Stimulated activated CD8-positive, alpha-beta memory T cell treated with anti-CD3 and anti-CD28 coated beads, Interleukin-15, amount 100 ng/mL, for 4 hours (primary cell): ENCODE measurements at regions not wholly inside any gene's neighbourhood (a gene's known extent, or its start where the extent isn't known, plus 50 kb on each side); places are given as distances from the start of the nearest gene placed in this dataset.

Source experiments
- DNase-seq, 2 donors: peaks; one replicate each; pipeline ENCODE4 v3.0.0-alpha.2; 2020; ENCODE audit warnings: low read depth in 2 of 2

DNA sequence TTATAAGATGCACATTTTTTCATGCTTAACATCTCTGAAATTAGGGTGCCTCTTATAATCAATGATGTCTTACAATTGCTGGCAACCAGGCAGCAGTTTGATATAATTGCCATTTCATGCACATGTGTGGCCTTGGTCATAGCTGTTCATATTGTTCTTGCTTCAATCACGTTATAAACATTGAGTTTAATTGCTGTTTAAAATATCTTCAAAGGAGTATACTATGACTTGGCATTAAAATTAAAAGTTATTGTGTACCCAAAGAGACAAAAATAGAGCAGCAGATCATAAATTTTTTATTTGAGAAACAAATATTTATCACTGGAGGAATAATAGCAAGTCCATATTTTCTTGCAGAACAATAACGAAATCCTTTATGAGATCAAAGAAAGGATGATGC, 325.5 kb downstream of the LMX1A start:
- DNase-seq: no peak

DNA sequence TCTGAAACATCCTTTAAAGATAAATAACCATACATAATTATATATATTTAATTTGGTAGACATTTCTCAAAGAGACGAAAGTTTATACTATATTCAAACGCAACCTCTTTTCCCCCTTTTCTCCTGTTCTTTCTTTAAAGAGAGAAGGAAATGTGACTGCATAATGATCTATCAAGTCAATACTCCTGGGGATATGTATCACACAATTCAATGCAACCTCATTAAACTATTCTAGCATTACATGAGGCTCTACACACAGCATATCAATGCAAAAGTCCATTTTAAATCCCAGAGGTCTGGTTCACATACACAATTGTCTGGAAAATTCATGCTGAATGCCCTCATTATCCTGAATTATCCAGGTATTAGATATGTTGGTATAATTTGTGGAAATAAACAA, 330.7 kb downstream of the LMX1A start:
- no peak for DNase-seq

DNA sequence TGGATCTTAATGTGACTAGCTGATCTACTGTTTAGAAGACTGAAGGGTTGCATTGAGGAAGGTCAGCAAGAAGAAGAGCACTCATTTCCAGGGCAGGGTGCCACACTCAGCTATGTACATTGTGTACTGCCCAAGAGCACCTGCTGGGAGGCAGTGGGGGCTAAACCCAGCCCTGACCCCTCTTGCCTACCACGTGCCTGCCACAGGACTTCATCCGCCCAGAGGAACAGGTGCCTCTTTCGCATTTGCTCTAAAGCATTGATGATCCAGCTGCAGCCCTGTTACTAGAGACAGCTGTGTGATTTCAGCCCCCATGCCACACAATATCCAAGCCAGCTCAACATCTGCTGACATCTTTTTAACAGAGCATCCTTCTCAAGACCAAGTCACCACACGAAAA, 341.8 kb downstream of the LMX1A start:
- no peak for DNase-seq

DNA sequence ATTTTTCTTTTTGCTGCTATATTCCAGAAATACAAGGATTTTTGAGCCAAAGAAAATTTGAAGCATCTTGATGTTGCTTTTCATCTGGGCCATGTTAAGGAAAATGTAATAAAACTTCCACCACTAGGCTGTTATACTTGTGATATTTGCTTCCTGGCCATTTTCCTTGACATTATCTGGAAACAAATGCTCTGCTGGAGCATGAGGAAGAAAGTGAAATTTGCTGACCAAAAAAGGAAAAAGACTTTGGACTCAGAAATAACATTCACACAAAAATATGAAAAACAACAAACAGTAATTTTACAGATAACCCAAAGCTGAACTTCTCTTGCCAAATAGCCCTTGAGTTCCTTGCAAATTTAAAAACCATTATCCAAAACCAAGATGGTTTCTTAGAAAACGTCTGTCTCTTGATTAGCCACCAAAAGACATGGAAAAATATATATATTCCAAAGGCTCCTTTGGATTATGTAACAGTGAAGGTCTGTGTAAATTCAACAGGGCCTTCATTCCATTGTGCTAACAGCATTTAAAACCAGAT, 344.5 kb downstream of the LMX1A start:
- DNase-seq: no peak

DNA sequence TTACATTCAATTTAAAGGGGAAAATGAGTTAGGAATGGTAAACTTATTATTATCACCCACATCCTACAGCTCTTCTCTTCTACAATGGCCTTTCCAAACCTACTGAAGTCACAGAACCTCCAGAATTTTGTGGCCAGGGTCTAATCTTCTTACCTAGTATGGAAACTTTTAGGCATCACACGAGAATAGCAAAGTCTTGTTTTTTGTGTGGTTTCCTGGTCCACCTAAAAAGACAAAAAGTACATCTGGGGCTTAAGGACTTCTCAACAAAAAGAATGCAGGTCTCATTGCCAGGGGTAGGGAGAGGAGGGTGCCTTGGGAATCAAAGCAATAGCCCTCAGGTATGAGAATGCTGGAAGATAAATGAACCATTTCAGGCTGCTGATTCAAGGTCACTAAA, 345.3 kb downstream of the LMX1A start:
- no peak for DNase-seq

DNA sequence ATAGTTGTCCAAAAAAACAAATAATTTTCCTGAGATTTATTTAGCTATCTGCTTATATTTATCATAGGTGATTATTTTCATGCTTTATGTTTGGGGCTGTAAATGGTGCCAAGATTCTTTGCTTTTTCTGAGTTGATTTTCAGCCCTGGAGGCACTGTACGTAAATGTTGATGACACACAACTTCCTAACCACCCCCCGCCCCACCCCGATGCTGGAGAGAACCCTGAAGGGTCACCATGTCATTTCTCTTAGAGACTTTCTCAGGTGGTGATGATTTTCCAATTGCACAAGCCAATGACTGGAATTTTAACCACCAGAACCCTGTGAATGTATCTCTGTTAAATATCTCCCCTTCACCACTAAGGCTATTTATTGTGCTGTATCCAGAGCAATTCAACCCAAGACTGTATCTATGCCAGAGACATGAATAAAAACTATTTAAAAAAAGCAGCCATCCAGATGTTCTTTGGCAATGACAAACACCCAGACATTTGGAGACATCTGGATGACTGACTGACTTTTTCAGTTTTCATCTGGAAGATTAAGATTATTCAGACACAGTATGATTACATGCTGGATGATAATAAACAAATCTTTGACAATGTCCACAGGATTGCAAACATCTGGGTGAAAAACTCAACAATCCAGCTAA, 346.0 kb downstream of the LMX1A start:
- no peak for DNase-seq

DNA sequence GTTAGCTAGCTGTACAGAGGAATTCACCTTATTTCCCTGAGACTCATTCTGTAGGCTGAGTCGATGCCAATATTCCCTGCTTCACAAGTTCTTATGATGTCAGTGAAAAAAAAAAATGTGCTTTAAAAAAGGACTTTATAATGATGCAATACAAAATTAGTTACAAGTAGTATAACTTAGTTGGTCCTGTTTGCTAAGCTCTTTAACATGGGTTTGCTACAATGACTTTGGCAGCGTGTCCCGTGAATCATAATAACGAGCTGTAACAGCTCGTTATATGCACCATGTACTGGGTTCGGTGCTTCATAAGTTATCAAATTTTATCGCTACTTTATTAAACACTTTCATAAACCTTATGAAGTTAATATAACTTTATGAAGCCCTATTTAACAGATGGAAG, 349.7 kb downstream of the LMX1A start:
- no peak for DNase-seq

DNA sequence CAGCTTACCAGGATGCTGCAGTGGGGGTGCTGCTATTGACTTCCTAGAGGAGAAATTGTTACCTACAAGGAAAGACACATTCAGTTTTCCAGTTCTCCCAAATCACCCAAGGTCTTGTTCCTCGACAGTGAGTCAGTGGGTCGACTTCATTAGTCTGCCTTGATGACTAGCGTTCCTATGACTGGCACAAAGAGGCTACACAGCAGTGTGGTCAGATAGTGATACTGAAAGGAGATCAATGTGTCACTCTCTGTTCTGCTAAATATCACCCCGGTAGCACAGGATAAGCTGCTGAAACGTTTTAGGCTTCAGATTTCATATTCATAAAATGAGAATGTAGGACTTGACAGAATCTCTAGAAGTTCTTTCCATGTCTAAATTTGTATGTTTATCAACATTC, 357.4 kb downstream of the LMX1A start:
- no peak for DNase-seq

DNA sequence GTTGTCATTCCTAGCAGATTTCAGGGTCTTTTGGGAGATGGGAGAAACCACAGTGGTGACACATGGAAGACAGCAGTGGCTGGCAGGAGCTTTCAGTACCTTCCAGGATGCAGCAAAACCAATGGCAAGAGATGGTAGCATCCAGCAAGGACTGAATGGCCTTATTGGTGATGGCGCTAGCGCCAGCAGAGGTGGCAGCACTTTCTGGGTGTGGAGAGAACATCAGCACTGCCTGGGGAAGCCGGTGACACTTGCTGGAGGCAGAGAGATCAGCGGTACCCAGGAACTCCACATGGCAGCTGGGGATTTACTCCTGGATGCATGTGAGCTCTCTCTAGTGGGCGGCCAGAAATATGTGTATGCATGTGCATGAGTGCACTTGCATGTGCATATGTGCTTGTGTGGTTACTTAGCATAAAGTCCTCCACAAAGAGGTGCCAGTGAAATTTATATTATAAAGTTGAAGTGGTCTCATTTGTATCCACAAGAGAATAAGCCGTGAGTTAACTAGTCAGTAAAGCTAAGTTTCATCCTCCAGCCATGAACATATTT, 364.7 kb downstream of the LMX1A start:
- no peak for DNase-seq

DNA sequence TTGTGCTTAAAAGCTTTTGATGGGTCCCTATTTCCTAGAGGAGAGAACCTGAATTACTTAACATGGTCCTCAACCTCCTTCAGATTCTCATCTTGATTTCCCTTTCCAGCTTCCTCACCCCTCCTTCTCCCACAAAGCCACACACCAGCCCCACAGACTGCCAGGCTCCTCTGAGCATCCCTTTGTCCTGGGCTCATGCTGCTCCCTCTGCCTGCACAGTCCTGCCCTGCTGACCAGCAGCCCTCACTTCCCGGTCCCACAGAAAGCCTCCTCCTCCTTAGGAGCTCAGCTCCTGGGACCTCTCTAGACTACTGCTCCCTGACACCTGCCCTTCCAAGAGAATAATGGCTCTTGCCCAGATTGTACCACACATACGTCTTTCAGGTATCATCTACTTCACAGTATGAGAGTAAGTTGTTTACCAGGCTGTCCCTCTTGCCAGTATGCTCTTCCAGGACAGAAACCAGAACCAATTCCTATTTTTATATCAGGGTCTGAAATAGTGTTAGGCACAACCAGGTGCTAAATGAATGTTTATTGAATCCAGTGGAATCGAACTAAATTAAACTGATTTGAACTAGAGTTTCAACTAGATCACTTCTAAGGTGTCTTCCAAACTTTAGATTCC, 373.4 kb downstream of the LMX1A start:
- DNase-seq: no peak

DNA sequence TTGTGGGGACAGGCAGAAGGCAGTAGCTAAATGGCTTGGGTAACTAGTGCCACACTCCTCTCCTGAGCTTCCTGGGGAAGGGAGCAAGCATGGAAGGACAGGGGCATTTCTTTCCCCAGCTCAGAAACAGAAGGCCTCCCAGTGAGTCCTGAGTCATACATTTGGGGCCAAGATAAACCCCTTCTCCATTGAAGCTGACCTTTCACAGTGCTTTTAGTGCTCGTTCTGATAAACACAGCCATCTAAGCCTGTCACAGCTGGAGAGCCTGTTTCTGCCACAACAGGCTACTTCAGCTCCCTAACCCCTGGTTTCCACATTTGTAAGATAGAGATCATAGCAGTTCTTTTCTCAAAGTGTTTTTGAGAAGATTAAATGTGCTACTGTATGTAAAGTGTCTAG, 374.0 kb downstream of the LMX1A start:
- no peak for DNase-seq

DNA sequence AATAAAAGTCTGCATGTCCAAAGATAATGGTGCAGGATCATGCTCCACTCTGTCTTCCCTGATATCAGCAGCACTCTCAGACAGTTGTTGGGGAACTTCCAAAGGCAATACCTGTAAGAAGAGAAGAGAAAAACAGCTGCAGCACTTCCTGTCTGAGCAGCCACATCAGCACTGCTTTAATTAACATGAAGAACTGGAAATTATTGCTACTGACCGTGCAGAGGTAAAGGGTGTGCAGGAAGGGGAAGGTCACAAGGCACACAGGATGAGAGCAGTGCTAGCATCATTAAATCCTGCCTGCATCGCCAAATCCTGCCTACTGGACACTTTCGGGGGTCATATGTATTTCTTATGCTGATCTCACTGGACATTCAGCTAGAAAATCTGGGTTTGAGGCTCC, 379.0 kb downstream of the LMX1A start:
- DNase-seq: no peak

DNA sequence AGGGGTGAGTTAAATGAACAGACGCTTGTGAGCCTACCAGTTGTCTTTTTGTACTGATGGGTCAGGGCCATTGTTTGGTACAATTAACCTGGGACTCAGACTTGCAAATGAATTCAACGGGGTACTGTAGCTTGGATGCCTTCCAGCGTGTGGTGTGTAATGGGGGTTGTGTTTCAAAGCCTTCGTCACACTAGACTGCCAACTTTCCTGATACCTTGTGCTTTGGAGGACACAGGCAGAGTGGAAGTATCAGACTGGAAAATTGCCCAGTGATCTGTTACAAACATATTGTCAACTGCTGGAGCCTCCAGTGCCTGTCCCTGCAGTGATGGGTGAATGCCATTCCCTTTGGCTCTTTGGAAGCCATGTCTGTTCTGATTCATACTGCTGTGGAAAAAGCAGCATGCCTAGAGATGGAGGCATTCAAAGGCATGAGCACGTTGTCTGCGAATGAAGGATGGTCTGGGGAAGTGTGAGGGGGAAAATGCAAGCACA, 384.5 kb downstream of the LMX1A start:
- no peak for DNase-seq

DNA sequence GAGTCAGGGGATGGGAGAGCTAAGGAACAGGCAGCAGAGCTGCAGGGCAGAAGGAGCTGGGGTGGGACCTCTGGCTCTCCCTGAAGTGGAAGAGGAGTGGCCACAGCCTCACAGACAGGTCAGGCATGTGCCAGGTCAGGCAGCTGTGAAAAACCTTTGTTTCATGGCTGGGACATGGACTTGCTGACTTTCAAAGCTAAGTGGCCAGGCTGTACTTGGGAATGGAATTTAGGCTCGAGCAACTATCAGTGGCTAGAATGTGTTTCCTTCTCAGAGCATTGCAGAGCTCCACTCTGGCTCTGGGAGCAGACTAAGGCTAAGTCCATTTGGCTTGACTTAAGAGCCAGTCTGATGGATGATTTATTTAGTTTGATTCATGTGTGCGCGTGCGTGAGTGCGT, 385.1 kb downstream of the LMX1A start:
- no peak for DNase-seq

DNA sequence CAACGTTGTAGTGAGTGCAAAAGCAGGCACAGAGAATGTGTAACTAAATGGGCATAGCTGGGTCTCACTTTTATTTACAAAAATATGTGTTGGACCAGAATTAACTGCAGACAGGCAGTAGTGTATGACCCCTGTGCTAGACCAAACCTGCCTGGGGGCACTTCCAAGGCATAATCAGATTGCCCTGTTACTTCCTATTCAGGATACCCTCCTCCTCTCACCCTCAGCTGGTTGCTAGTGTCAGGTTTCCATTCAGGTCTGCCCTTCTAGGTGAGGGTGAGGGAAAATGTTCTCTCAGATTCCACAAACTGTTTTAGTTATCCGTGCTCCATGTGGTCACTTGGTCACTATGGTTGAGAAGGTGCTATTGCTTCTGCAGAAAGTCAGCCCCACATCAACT, 387.3 kb downstream of the LMX1A start:
- DNase-seq: no peak

DNA sequence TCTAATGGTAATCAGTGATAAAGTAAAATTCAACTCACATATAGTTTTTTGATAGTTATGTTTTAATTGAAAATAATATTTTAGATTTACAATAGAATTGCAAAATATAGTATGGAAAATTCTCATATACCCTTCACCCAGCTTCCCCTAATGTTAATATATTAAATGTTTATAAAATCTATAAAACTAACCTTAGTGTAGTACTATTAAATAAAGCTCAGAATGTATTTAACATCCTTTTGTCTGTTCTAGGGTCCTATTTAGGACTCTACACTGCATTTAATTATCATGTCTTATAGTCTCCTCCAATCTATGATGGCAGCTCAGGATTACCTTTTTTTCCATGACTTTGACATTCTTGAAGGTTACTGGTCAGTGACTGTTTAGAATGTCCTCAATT, 389.2 kb downstream of the LMX1A start:
- DNase-seq: no peak

DNA sequence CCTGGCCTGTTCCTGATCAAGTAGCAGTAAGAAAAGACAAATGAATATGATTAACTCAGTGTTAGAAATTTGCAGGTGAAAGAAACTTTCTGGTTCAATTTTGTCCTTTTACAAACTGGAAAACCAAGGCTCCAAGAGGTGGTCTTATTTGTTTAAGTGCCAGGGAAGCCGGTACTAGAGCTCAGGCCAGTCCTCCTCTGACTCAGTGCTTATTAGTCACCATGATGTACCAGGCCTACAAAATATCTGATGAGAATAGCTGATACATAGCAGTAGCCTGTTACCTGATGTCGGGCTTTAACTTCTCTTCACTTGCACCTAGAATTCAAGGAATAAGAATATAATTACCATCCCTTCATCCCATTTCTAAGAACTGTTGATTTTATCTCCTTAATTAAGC, 394.8 kb downstream of the LMX1A start:
- no peak for DNase-seq

DNA sequence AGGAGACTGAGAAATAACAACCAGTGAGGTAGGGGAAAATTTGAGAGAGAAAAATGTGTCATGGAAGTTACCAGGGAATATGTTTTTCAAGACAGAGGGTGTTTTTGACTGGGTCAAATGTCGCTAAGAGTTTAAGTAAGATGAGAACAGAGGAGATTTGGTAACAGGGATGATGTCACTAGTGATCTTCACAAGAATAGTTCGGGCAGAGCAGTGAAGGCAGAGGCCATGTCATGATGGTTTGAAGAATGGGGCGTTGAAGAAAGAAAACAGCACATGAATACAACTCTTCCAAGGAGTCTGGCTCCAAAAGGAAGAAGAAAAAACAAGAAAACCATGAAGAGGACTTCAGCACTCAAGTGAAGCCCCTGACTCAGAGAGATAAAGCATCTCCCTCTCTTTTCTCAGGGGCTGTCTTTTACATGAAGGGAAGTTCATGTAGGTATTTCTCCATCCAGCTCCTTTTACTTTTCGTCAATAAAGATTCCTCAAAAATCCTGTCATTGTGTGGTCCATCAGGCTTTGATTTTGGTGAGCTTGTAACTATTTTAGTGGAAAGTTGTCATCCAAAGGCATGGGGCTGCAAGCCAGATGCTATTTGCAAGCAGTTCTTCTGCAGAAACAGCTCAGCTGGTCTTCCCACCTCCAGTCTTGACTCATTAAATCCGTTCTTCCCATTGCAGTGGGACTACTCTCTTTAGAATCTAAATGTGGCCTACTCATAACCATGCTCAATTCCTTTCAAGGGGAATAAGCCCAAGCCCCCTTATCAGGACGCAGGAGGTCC, 397.3 kb downstream of the LMX1A start:
- no peak for DNase-seq

DNA sequence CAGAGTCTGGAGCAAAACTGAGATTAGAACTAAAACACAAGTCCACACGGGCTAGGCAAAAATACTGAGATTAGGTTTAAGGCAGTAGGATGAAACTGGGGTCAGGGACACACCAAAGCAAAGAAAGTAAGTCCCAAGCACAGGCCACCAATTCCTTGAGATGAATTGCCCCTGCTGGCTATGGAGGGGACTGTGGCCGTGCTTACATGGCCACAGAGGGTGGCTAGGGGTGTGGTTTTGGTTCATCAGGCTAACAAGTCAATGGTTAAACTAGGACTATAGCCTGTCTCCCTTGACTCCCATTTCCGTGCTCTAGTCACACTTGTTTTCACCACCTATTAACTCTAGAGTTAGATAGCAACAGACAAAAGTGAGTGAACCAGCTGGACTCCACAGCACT, 394.8 kb downstream of the PBX1 start:
- DNase-seq: no peak

DNA sequence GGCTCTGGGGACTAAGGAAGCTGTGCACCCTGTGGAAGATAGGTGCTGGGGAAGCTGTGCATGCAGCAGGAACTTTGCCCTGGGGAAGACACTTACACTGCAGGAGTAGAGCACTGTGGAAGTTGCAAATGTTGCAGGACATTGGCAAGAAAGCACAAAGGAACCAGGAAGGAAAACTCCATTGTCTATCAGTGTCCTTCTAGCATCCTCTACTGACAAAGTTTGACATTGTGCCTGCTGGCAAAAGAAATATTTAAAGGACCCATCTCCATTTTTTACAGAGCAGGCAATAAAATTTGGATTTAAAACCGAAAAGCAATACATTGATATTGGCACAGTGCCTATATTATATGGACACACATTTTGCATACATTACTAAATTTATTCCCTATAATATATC, 394.1 kb downstream of the PBX1 start:
- DNase-seq: no peak

DNA sequence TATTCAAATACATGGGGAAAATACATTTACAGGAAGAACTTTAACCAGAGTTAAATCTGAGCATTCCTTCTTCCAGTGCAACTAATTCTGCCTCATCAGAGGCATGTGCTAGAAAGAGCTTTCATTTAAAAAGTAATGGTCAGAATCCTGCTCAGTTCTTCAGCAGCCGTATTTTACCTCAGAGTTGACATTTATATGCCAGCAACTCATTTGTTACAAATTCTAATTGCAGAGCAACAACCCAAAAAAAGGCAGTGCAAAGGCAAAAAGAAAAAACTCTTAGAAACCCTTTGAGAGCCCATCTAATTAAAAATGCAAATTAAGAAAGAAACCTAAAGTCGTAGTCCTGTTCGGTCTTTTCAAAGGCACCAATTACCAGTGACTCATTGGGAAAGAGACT, 392.5 kb downstream of the PBX1 start:
- DNase-seq: no peak

DNA sequence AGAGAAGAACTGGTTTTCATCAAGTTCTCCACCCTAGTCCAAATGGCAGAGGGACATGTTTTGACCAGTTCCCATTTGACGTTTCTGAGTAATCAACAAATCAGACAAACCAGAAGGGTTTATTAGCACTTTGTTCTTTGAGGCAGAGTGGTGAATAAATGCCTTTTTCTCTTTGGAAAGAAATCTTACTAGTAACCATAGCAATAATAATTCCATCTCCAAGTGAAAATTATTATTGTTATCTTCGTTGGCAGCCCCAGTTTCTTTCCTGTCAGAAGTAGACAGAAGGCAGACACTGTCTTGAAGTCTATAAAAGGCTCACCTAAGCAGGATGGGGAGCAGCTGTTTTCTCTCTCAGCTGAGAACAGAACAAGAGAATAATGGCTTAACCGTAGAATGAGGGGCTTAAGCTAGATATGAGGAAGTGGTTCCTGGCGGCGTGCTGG, 391.6 kb downstream of the PBX1 start:
- no peak for DNase-seq
